AG09319 (cell line): ENCODE measurements at regions not wholly inside any gene's neighbourhood (a gene's known extent, or its start where the extent isn't known, plus 50 kb on each side); places are given as distances from the start of the nearest gene placed in this dataset.

ENCODE experiments used
- DNase-seq: peaks from one replicate; pipeline ENCODE4 v3.0.0-alpha.2; 2010; ENCODE audit warnings: low read depth; ENCODE audit errors: extremely low read depth
- CTCF ChIP-seq: IDR thresholded peaks from 2 replicates; pipeline ENCODE4 v1.5.1; 2011; ENCODE audit warnings: low read depth, mild to moderate bottlenecking, inconsistent platforms, low read length, moderate library complexity

GRCh38 chr18:11327391-11328009, 178.1 kb upstream of the PIEZO2 start:
- TF ChIP-seq CTCF: no peak

GRCh38 chr18:11324956-11325882, 175.8 kb upstream of the PIEZO2 start:
- no peak for DNase-seq
- no peak for TF ChIP-seq CTCF

More at GRCh38 chr18:11327391-11328009, 178.1 kb upstream of the PIEZO2 start:
- no peak for DNase-seq

GRCh38 chr18:11324510-11324909, 175.1 kb upstream of the PIEZO2 start:
- DNase-seq: no peak
- TF ChIP-seq CTCF: no peak

- TF ChIP-seq CTCF: no peak
- DNase-seq: no peak
Observed at GRCh38 chr18:11323359-11323819, 174.0 kb upstream of the PIEZO2 start.

- TF ChIP-seq CTCF: no peak
- DNase-seq: no peak
Observed at GRCh38 chr18:11322716-11323115, 173.3 kb upstream of the PIEZO2 start.

GRCh38 chr18:11322006-11322405, 172.6 kb upstream of the PIEZO2 start:
- no peak for TF ChIP-seq CTCF
- DNase-seq: no peak

- TF ChIP-seq CTCF: no peak
- no peak for DNase-seq
Observed at GRCh38 chr18:11320986-11321385, 171.6 kb upstream of the PIEZO2 start.
